ENCODE measurements at regions not wholly inside any gene's neighbourhood (a gene's known extent, or its start where the extent isn't known, plus 50 kb on each side); places are given as distances from the start of the nearest gene placed in this dataset.

- TF ChIP-seq CREB1 (CRISPR knock-in tag; IDR thresholded peaks at IDR 0.05; ENCODE audit: low read depth) = no peak
- no peak for TF ChIP-seq EZH2phosphoT487 (IDR thresholded peaks at IDR 0.05; ENCODE audit: unreplicated experiment)
- no peak for TF ChIP-seq EZH2 (IDR thresholded peaks at IDR 0.05; ENCODE audit: low read depth, unreplicated experiment)
- TF ChIP-seq, protein P1, sequence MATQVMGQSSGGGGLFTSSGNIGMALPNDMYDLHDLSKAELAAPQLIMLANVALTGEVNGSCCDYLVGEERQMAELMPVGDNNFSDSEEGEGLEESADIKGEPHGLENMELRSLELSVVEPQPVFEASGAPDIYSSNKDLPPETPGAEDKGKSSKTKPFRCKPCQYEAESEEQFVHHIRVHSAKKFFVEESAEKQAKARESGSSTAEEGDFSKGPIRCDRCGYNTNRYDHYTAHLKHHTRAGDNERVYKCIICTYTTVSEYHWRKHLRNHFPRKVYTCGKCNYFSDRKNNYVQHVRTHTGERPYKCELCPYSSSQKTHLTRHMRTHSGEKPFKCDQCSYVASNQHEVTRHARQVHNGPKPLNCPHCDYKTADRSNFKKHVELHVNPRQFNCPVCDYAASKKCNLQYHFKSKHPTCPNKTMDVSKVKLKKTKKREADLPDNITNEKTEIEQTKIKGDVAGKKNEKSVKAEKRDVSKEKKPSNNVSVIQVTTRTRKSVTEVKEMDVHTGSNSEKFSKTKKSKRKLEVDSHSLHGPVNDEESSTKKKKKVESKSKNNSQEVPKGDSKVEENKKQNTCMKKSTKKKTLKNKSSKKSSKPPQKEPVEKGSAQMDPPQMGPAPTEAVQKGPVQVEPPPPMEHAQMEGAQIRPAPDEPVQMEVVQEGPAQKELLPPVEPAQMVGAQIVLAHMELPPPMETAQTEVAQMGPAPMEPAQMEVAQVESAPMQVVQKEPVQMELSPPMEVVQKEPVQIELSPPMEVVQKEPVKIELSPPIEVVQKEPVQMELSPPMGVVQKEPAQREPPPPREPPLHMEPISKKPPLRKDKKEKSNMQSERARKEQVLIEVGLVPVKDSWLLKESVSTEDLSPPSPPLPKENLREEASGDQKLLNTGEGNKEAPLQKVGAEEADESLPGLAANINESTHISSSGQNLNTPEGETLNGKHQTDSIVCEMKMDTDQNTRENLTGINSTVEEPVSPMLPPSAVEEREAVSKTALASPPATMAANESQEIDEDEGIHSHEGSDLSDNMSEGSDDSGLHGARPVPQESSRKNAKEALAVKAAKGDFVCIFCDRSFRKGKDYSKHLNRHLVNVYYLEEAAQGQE (IDR thresholded peaks at IDR 0.05; ENCODE audit: unreplicated experiment) = no peak
- TF ChIP-seq ZNF331 (CRISPR knock-in tag; IDR thresholded peaks at IDR 0.05; ENCODE audit: low read depth) = no peak
- TF ChIP-seq ETS1 (IDR thresholded peaks at IDR 0.05) = no peak
- no peak for TF ChIP-seq CTCF (conservative IDR thresholded peaks at IDR 0.05; ENCODE audit: low read depth in 2 of 2)
- TF ChIP-seq NANOG (IDR thresholded peaks at IDR 0.05; ENCODE audit: borderline replicate concordance) = no peak
Observed at GRCh38 chr14:104288272-104288671, 149.9 kb downstream of the KIF26A start (continued).

DNA sequence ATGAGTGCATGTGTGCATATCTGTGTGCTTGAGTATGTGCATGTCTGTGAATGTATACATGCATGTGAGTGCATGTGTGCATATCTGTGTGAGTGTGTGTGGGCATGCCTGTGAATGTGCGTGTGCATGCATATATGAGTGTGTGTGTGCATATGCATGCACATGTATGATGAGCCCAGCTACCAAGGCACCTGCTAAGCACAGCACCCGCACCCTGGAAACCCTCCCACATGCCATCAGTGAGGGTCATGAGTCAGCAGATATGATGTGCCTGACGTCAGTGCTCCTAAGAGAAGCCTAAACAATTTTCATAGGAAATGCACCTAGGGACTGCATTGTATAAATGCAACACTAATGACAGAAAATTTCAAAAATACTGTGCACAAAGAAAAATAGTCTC, 151.1 kb downstream of the KIF26A start:
- H3K27ac Mint-ChIP-seq = no peak overlapping the region
- H3K4me1 Mint-ChIP-seq = peaks cover 35% of the 10 kb centered on the region
- no peak for ATAC-seq

More for the DNA sequence above, 151.1 kb downstream of the KIF26A start:
- H2AFZ ChIP-seq = no peak overlapping the region
- H3K79me2 ChIP-seq (replicated peaks; ENCODE audit: insufficient read depth) = no peaks in the 10 kb centered on the region
- peaks cover 10% of the 10 kb centered on the region; the same call in 1 of the 2 replicates for H3F3A ChIP-seq (replicated peaks; ENCODE audit: low read depth)
- no peaks in the 10 kb centered on the region for H3K36me3 Mint-ChIP-seq (ENCODE audit: low read depth)
- no peak for DNase-seq (ENCODE audit: low spot score)
- no peaks in the 10 kb centered on the region for H3K36me3 ChIP-seq (ENCODE audit: insufficient read depth)
- H3K27me3 ChIP-seq (ENCODE audit: insufficient read depth) = no peaks in the 10 kb centered on the region
- peaks cover 7% of the 10 kb centered on the region; the same call in 1 of the 3 replicates for H3K9me3 Mint-ChIP-seq
- H3K4me3 Mint-ChIP-seq = no peak overlapping the region
- no peaks in the 10 kb centered on the region for H4K20me1 ChIP-seq (replicated peaks; ENCODE audit: insufficient read depth)
- TF ChIP-seq CREB1 (CRISPR knock-in tag; IDR thresholded peaks at IDR 0.05; ENCODE audit: low read depth) = no peak
- TF ChIP-seq, protein P1 (IDR thresholded peaks at IDR 0.05; ENCODE audit: unreplicated experiment) = no peak
- TF ChIP-seq STAT1 (IDR thresholded peaks at IDR 0.05; ENCODE audit: unreplicated experiment) = no peak
- no peak for TF ChIP-seq ZNF331 (CRISPR knock-in tag; IDR thresholded peaks at IDR 0.05; ENCODE audit: low read depth)
- TF ChIP-seq CTCF (conservative IDR thresholded peaks at IDR 0.05; ENCODE audit: low read depth in 2 of 2) = no peak
- no peak for TF ChIP-seq EZH2phosphoT487 (IDR thresholded peaks at IDR 0.05; ENCODE audit: unreplicated experiment)
- H3K27ac ChIP-seq (ENCODE audit: low read depth) = no peak overlapping the region
- peaks cover 13% of the 10 kb centered on the region for H3K27me3 Mint-ChIP-seq (ENCODE audit: insufficient read depth, low read depth, poor library complexity)
- H3K4me2 ChIP-seq = no peak overlapping the region
- H3K4me3 ChIP-seq = no peak overlapping the region
- peaks cover 23% of the 10 kb centered on the region for H3K4me1 ChIP-seq (ENCODE audit: insufficient read depth)
- H3K9me2 ChIP-seq (ENCODE audit: insufficient read depth) = no peaks in the 10 kb centered on the region

Data from GM23338 (cell line).